GM06990 (cell line): ENCODE measurements at regions not wholly inside any gene's neighbourhood (a gene's known extent, or its start where the extent isn't known, plus 50 kb on each side); places are given as distances from the start of the nearest gene placed in this dataset.

Experiments used
- DNase-seq: peaks from one replicate; pipeline ENCODE4 v3.0.0-alpha.2; 2011; ENCODE audit not compliant: insufficient read length; ENCODE audit errors: extremely low read depth
- H3K27me3 ChIP-seq: replicated peaks from 2 replicates; pipeline ENCODE4 v1.6.0; 2011; ENCODE audit warnings: low read length; ENCODE audit not compliant: control insufficient read depth, insufficient read depth
- H3K36me3 ChIP-seq: 2 replicates; pipeline ENCODE4 v1.5.1; 2011; ENCODE audit warnings: low read length; ENCODE audit not compliant: control insufficient read depth, insufficient read depth
- H3K4me3 ChIP-seq: replicated peaks from 2 replicates; pipeline ENCODE4 v1.5.1; 2011; ENCODE audit warnings: low read depth, mild to moderate bottlenecking, control low read depth, low read length
- CTCF ChIP-seq: IDR thresholded peaks from 2 replicates; pipeline ENCODE4 v1.5.1; 2011; ENCODE audit warnings: low read length, control low read depth, mild to moderate bottlenecking, inconsistent platforms; ENCODE audit not compliant: insufficient read depth, poor library complexity, severe bottlenecking

- no peaks in the 10 kb centered on the region for H3K27me3 ChIP-seq
- no peak for DNase-seq
- no peaks in the 10 kb centered on the region for H3K36me3 ChIP-seq
- H3K4me3 ChIP-seq: no peak overlapping the region
- TF ChIP-seq CTCF: no peak
Observed at GRCh38 chr17:12409082-12409481, 256.6 kb upstream of the MYOCD start.

- no peaks in the 10 kb centered on the region for H3K27me3 ChIP-seq
- DNase-seq: no peak
- no peak overlapping the region for H3K4me3 ChIP-seq
- no peaks in the 10 kb centered on the region for H3K36me3 ChIP-seq
- TF ChIP-seq CTCF: no peak
Observed at GRCh38 chr17:12410717-12411116, 255.0 kb upstream of the MYOCD start.

DNA sequence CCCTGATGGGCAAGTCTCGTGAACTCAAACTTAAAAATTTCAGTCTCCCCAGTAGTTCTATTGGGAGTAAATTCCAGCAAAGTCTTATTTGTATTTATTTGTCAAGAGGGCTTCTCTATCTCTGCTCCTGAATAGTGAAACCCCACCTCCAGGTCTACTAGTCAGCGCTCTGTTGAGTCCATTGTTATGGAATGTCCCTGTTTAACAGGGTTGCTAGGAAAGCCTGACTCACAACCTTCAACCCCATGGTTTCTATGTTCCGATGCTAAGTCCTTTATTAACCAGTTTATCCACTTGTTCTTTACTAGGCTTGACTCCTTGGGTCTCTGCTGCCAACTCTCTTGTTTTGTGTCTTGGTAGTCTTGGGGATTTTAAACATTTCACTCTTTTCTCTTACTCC, 250.7 kb upstream of the MYOCD start:
- H3K27me3 ChIP-seq: no peaks in the 10 kb centered on the region
- no peak for TF ChIP-seq CTCF
- no peak overlapping the region for H3K4me3 ChIP-seq
- no peaks in the 10 kb centered on the region for H3K36me3 ChIP-seq
- no peak for DNase-seq

GRCh38 chr17:12421077-12421476, 244.6 kb upstream of the MYOCD start:
- H3K27me3 ChIP-seq: no peaks in the 10 kb centered on the region
- DNase-seq: no peak
- TF ChIP-seq CTCF: no peak

GRCh38 chr17:12421646-12422306, 243.9 kb upstream of the MYOCD start:
- DNase-seq: no peak
- Histone ChIP-seq H3K36me3 (no peaks in the 10 kb centered on the region), H3K4me3 (no peak overlapping the region), H3K27me3 (no peaks in the 10 kb centered on the region)
- TF ChIP-seq CTCF: no peak

More at GRCh38 chr17:12421077-12421476, 244.6 kb upstream of the MYOCD start:
- H3K4me3 ChIP-seq: no peak overlapping the region
- H3K36me3 ChIP-seq: no peaks in the 10 kb centered on the region

GRCh38 chr17:12422651-12423050, 243.0 kb upstream of the MYOCD start:
- H3K4me3 ChIP-seq: no peak overlapping the region
- H3K36me3 ChIP-seq: no peaks in the 10 kb centered on the region
- DNase-seq: no peak
- no peaks in the 10 kb centered on the region for H3K27me3 ChIP-seq
- no peak for TF ChIP-seq CTCF
